ENCODE measurements at regions not wholly inside any gene's neighbourhood (a gene's known extent, or its start where the extent isn't known, plus 50 kb on each side); places are given as distances from the start of the nearest gene placed in this dataset.

DNA sequence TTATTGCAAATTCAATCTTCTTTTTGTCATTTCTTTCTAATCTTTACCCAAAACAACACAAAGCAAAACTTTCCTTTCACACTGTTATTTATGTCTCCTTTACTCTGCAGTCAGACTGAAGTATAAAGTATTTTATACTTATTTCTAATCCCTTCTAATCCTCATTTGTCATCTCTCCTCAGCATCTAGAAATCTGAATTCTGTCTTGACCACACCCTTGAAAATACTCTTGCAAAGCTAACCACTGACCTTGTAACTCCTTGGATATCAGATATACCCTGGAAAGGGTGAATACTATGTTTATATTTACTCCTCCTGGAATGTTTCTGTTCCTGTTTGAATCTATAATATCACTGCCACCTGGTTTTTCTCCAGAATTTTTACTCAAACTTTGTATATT, 481.1 kb downstream of the ZNF385D start:
- CTCF ChIA-PET, result no interaction called here

GRCh38 chr3:21260507-21260906, 490.5 kb downstream of the ZNF385D start:
- Mint-ChIP-seq H3K9me3 (peaks cover 3% of the 10 kb centered on the region), H3K4me1 (ENCODE audit: low read depth) (no peaks in the 10 kb centered on the region), H3K27ac (no peak overlapping the region), H3K27me3 (no peaks in the 10 kb centered on the region), H3K4me3 (no peak overlapping the region), H3K36me3 (ENCODE audit: low read depth) (no peaks in the 10 kb centered on the region)
- POLR2A ChIA-PET, result no interaction called here
- H3K27me3 ChIP-seq (ENCODE audit: control insufficient read depth in 1 of 2, insufficient read depth in 2 of 2, low read length in 2 of 2), result no peaks in the 10 kb centered on the region
- H3K4me1 ChIP-seq (ENCODE audit: insufficient read depth, low read length), result no peaks in the 10 kb centered on the region
- intact Hi-C loops (cut with DNase I, micrococcal nuclease), result no loop called here
- H3K4me3 ChIP-seq (ENCODE audit: low read length), result no peak overlapping the region
- ATAC-seq (ENCODE audit: poor library complexity) (no peak), DNase-seq (no peak)
- no peaks in the 10 kb centered on the region for H3K36me3 ChIP-seq (ENCODE audit: insufficient read depth, low read length)
- CTCF ChIA-PET, result no interaction called here
- TF ChIP-seq, protein P1, sequence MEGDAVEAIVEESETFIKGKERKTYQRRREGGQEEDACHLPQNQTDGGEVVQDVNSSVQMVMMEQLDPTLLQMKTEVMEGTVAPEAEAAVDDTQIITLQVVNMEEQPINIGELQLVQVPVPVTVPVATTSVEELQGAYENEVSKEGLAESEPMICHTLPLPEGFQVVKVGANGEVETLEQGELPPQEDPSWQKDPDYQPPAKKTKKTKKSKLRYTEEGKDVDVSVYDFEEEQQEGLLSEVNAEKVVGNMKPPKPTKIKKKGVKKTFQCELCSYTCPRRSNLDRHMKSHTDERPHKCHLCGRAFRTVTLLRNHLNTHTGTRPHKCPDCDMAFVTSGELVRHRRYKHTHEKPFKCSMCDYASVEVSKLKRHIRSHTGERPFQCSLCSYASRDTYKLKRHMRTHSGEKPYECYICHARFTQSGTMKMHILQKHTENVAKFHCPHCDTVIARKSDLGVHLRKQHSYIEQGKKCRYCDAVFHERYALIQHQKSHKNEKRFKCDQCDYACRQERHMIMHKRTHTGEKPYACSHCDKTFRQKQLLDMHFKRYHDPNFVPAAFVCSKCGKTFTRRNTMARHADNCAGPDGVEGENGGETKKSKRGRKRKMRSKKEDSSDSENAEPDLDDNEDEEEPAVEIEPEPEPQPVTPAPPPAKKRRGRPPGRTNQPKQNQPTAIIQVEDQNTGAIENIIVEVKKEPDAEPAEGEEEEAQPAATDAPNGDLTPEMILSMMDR (IDR thresholded peaks at IDR 0.05), result no peak
- H3K27ac ChIP-seq (ENCODE audit: low read depth in 1 of 2, low read length in 2 of 2), result no peak overlapping the region
- peaks cover 0 to 1% of the 10 kb centered on the region in 2 experiments for H3K9me3 ChIP-seq (ENCODE audit: control insufficient read depth in 1 of 2, insufficient read depth in 1 of 2, low read length in 2 of 2)

More for the DNA sequence above, 481.1 kb downstream of the ZNF385D start:
- H3K27me3 Mint-ChIP-seq, result no peaks in the 10 kb centered on the region
- TF ChIP-seq, protein P1 (IDR thresholded peaks at IDR 0.05), result no peak
- no peaks in the 10 kb centered on the region for H3K36me3 Mint-ChIP-seq (ENCODE audit: low read depth)
- Histone ChIP-seq H3K4me1 (ENCODE audit: insufficient read depth, low read length) (no peaks in the 10 kb centered on the region), H3K27me3 (ENCODE audit: control insufficient read depth in 1 of 2, insufficient read depth in 2 of 2, low read length in 2 of 2) (no peaks in the 10 kb centered on the region), H3K36me3 (ENCODE audit: insufficient read depth, low read length) (no peaks in the 10 kb centered on the region), H3K9me3 (ENCODE audit: control insufficient read depth in 1 of 2, insufficient read depth in 1 of 2, low read length in 2 of 2) (peaks cover 0 to 11% of the 10 kb centered on the region in 2 experiments), H3K4me3 (ENCODE audit: low read length) (no peak overlapping the region), H3K27ac (ENCODE audit: low read depth in 1 of 2, low read length in 2 of 2) (no peak overlapping the region)
- no peaks in the 10 kb centered on the region for H3K4me1 Mint-ChIP-seq (ENCODE audit: low read depth)
- POLR2A ChIA-PET, result no interaction called here
- peaks cover 8% of the 10 kb centered on the region for H3K9me3 Mint-ChIP-seq
- DNase-seq (no peak), ATAC-seq (ENCODE audit: poor library complexity) (no peak)
- no peak overlapping the region for H3K4me3 Mint-ChIP-seq
- intact Hi-C loops (cut with DNase I, micrococcal nuclease), result no loop called here
- no peak overlapping the region for H3K27ac Mint-ChIP-seq

- H3K27me3 Mint-ChIP-seq, result no peaks in the 10 kb centered on the region
- H3K4me1 ChIP-seq (ENCODE audit: insufficient read depth, low read length), result no peaks in the 10 kb centered on the region
- peaks cover 0 to 7% of the 10 kb centered on the region in 2 experiments for H3K9me3 ChIP-seq (ENCODE audit: control insufficient read depth in 1 of 2, insufficient read depth in 1 of 2, low read length in 2 of 2)
- no peaks in the 10 kb centered on the region for H3K27me3 ChIP-seq (ENCODE audit: control insufficient read depth in 1 of 2, insufficient read depth in 2 of 2, low read length in 2 of 2)
- no peak overlapping the region for H3K4me3 ChIP-seq (ENCODE audit: low read length)
- intact Hi-C loops (cut with DNase I, micrococcal nuclease), result no loop called here
- H3K27ac ChIP-seq (ENCODE audit: low read depth in 1 of 2, low read length in 2 of 2), result no peak overlapping the region
- H3K4me1 Mint-ChIP-seq (ENCODE audit: low read depth), result no peaks in the 10 kb centered on the region
- no peak overlapping the region for H3K4me3 Mint-ChIP-seq
- TF ChIP-seq, protein P1 (IDR thresholded peaks at IDR 0.05), result no peak
- H3K36me3 ChIP-seq (ENCODE audit: insufficient read depth, low read length), result no peaks in the 10 kb centered on the region
- ATAC-seq (ENCODE audit: poor library complexity) (no peak), DNase-seq (no peak)
- no peaks in the 10 kb centered on the region for H3K36me3 Mint-ChIP-seq (ENCODE audit: low read depth)
- ChIA-PET POLR2A (no interaction called here), CTCF (no interaction called here)
- H3K27ac Mint-ChIP-seq, result no peak overlapping the region
- H3K9me3 Mint-ChIP-seq, result peaks cover 3% of the 10 kb centered on the region
Observed at GRCh38 chr3:21259896-21260295, 491.1 kb downstream of the ZNF385D start.
